Right lobe of liver (tissue), 4 donors: ENCODE measurements at regions not wholly inside any gene's neighbourhood (a gene's known extent, or its start where the extent isn't known, plus 50 kb on each side); places are given as distances from the start of the nearest gene placed in this dataset.

Source experiments
- CTCF ChIP-seq, 4 donors: fragments of 200-600 bp in 3 of 4; fragments of 450-650 bp in 1 of 4; IDR thresholded peaks; one replicate each; pipeline versions ENCODE4 v1.5.1 to v1.8.0; 2016 to 2022; ENCODE audit warnings: antibody characterized with exemption in 4 of 4, mild to moderate bottlenecking in 2 of 4
- POLR2A ChIP-seq: fragments of 450-650 bp; IDR thresholded peaks from one replicate; pipeline ENCODE4 v1.6.1; 2017; ENCODE audit warnings: antibody characterized with exemption, mild to moderate bottlenecking
- donor health status: DM: no; HTN: no; CAD: no.
- donor health status: DM: no; HTN: no; CAD: no.
- donor health status: DM: no; HTN: yes; CAD: no.

- TF ChIP-seq CTCF (IDR thresholded peaks at IDR 0.05) (no peak), POLR2A (no peak)
Observed at GRCh38 chr16:77077256-77077922, 113.6 kb upstream of the MON1B start.
